ENCODE measurements at regions not wholly inside any gene's neighbourhood (a gene's known extent, or its start where the extent isn't known, plus 50 kb on each side); places are given as distances from the start of the nearest gene placed in this dataset.

- TF ChIP-seq CTCF (IDR thresholded peaks at IDR 0.05; ENCODE audit: insufficient read depth, low read length) (no peak), GABPA (IDR thresholded peaks at IDR 0.05; ENCODE audit: low read depth) (no peak), REST (IDR thresholded peaks at IDR 0.05; ENCODE audit: insufficient replicate concordance, low read depth) (no peak), POLR2AphosphoS5 (IDR thresholded peaks at IDR 0.05; ENCODE audit: low read depth) (no peak), SPI1 (IDR thresholded peaks at IDR 0.05; ENCODE audit: borderline replicate concordance, low read depth) (no peak)
Measured at GRCh38 chr3:148262980-148263379, 434.7 kb upstream of the AGTR1 start.

Data from HL-60 (cell line).